WTC11 (cell line): ENCODE measurements at regions not wholly inside any gene's neighbourhood (a gene's known extent, or its start where the extent isn't known, plus 50 kb on each side); places are given as distances from the start of the nearest gene placed in this dataset.

Experiments
- ATF1 ChIP-seq: sonication (generic); formaldehyde crosslinking; IDR thresholded peaks from 2 replicates; pipeline ENCODE4 v1.8.1; 2023; ENCODE audit warnings: mild to moderate bottlenecking, moderate library complexity, missing genetic modification reagents
- ETV6 ChIP-seq: sonication (generic); formaldehyde crosslinking; IDR thresholded peaks from 2 replicates; pipeline ENCODE4 v1.8.1; 2022; ENCODE audit warnings: mild to moderate bottlenecking, missing genetic modification reagents
- IRF2 ChIP-seq: sonication (generic); formaldehyde crosslinking; IDR thresholded peaks from 2 replicates; pipeline ENCODE4 v1.8.0; 2022; ENCODE audit warnings: low read depth, missing genetic modification reagents, borderline replicate concordance
- JUN ChIP-seq: sonication (generic); formaldehyde crosslinking; IDR thresholded peaks from 2 replicates; pipeline ENCODE4 v1.8.0; 2023; ENCODE audit warnings: mild to moderate bottlenecking, missing genetic modification reagents
- NR2C2 ChIP-seq: sonication (generic); formaldehyde crosslinking; IDR thresholded peaks from 2 replicates; pipeline ENCODE4 v1.8.0; 2022; ENCODE audit warnings: mild to moderate bottlenecking, missing genetic modification reagents
- NR3C1 ChIP-seq: sonication (generic); formaldehyde crosslinking; conservative IDR thresholded peaks from 2 replicates; pipeline ENCODE4 v1.8.1; 2023; ENCODE audit warnings: low read depth, mild to moderate bottlenecking, missing genetic modification reagents
- SP1 ChIP-seq: sonication (generic); formaldehyde crosslinking; conservative IDR thresholded peaks from 2 replicates; pipeline ENCODE4 v1.8.1; 2022; ENCODE audit warnings: missing genetic modification reagents
- ZNF219 ChIP-seq: sonication (generic); formaldehyde crosslinking; IDR thresholded peaks from 2 replicates; pipeline ENCODE4 v1.8.0; 2023; ENCODE audit warnings: missing genetic modification reagents, mild to moderate bottlenecking, borderline replicate concordance
- ZNF396 ChIP-seq: fragments of 250-450 bp; sonication (Bioruptor Pico); IDR thresholded peaks from 2 replicates; pipeline ENCODE4 v1.8.0; 2021; ENCODE audit warnings: mild to moderate bottlenecking, moderate library complexity, borderline replicate concordance
- TF ChIP-seq, protein P1 (sequence below): fragments of 200-600 bp; IDR thresholded peaks from 2 replicates; pipeline ENCODE4 v1.8.0; 2022; ENCODE audit warnings: antibody characterized with exemption
- TF ChIP-seq, protein P2 (sequence below): sonication (generic); formaldehyde crosslinking; IDR thresholded peaks from 2 replicates; pipeline ENCODE4 v1.8.1; 2023; ENCODE audit warnings: mild to moderate bottlenecking, missing genetic modification reagents
- TF ChIP-seq, protein P3 (sequence below): sonication (generic); formaldehyde crosslinking; IDR thresholded peaks from 2 replicates; pipeline ENCODE4 v1.8.0; 2022; ENCODE audit warnings: mild to moderate bottlenecking, missing genetic modification reagents
- TF ChIP-seq, protein P4 (sequence below): sonication (generic); formaldehyde crosslinking; IDR thresholded peaks from 2 replicates; pipeline ENCODE4 v1.8.0; 2022; ENCODE audit warnings: mild to moderate bottlenecking, missing genetic modification reagents
- TF ChIP-seq, protein P5 (sequence below): sonication (generic); formaldehyde crosslinking; IDR thresholded peaks from 2 replicates; pipeline ENCODE4 v1.8.1; 2022; ENCODE audit warnings: mild to moderate bottlenecking, missing genetic modification reagents, moderate library complexity, borderline replicate concordance

DNA sequence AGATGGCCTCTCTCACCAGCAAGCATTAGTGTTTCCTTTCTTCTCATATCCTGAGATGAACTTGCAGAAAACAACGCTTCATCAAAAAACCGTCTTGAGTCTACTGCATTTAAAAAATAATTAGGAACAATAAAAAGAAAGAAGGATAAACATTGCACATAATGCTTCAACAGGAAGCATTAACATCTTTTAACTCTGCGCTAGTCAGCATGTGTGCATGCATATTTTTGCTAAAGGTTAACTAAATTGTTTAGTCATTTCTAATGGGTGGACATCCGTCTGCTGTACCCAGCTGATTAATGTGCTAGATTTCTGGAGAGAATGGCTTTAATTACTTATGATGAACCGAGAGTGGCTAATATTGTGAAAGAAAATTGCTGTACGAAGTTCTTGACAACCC is 349.3 kb downstream of the SOX4 start:
- TF ChIP-seq, protein P1, sequence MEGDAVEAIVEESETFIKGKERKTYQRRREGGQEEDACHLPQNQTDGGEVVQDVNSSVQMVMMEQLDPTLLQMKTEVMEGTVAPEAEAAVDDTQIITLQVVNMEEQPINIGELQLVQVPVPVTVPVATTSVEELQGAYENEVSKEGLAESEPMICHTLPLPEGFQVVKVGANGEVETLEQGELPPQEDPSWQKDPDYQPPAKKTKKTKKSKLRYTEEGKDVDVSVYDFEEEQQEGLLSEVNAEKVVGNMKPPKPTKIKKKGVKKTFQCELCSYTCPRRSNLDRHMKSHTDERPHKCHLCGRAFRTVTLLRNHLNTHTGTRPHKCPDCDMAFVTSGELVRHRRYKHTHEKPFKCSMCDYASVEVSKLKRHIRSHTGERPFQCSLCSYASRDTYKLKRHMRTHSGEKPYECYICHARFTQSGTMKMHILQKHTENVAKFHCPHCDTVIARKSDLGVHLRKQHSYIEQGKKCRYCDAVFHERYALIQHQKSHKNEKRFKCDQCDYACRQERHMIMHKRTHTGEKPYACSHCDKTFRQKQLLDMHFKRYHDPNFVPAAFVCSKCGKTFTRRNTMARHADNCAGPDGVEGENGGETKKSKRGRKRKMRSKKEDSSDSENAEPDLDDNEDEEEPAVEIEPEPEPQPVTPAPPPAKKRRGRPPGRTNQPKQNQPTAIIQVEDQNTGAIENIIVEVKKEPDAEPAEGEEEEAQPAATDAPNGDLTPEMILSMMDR, result no peak
- no peak for TF ChIP-seq SP1
- TF ChIP-seq, protein P2, sequence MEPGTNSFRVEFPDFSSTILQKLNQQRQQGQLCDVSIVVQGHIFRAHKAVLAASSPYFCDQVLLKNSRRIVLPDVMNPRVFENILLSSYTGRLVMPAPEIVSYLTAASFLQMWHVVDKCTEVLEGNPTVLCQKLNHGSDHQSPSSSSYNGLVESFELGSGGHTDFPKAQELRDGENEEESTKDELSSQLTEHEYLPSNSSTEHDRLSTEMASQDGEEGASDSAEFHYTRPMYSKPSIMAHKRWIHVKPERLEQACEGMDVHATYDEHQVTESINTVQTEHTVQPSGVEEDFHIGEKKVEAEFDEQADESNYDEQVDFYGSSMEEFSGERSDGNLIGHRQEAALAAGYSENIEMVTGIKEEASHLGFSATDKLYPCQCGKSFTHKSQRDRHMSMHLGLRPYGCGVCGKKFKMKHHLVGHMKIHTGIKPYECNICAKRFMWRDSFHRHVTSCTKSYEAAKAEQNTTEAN (CRISPR knock-in tag), result no peak
- no peak for TF ChIP-seq NR2C2 (CRISPR knock-in tag)
- no peak for TF ChIP-seq ETV6 (CRISPR knock-in tag)
- TF ChIP-seq, protein P3, sequence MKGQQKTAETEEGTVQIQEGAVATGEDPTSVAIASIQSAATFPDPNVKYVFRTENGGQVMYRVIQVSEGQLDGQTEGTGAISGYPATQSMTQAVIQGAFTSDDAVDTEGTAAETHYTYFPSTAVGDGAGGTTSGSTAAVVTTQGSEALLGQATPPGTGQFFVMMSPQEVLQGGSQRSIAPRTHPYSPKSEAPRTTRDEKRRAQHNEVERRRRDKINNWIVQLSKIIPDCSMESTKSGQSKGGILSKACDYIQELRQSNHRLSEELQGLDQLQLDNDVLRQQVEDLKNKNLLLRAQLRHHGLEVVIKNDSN, result no peak
- no peak for TF ChIP-seq ZNF396 (CRISPR knock-in tag)
- TF ChIP-seq JUN (CRISPR knock-in tag), result no peak
- no peak for TF ChIP-seq IRF2
- TF ChIP-seq ATF1 (CRISPR knock-in tag), result no peak
- no peak for TF ChIP-seq ZNF219 (CRISPR knock-in tag)
- TF ChIP-seq NR3C1 (CRISPR knock-in tag), result no peak
- TF ChIP-seq, protein P4, sequence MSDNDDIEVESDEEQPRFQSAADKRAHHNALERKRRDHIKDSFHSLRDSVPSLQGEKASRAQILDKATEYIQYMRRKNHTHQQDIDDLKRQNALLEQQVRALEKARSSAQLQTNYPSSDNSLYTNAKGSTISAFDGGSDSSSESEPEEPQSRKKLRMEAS (CRISPR knock-in tag), result no peak
- TF ChIP-seq, protein P5, sequence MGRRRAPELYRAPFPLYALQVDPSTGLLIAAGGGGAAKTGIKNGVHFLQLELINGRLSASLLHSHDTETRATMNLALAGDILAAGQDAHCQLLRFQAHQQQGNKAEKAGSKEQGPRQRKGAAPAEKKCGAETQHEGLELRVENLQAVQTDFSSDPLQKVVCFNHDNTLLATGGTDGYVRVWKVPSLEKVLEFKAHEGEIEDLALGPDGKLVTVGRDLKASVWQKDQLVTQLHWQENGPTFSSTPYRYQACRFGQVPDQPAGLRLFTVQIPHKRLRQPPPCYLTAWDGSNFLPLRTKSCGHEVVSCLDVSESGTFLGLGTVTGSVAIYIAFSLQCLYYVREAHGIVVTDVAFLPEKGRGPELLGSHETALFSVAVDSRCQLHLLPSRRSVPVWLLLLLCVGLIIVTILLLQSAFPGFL, result no peak
